ENCODE measurements at regions not wholly inside any gene's neighbourhood (a gene's known extent, or its start where the extent isn't known, plus 50 kb on each side); places are given as distances from the start of the nearest gene placed in this dataset.
"Not testable (repeated sequence)": the region's sequence is repeated elsewhere in the genome, so short reads cannot be mapped to it uniquely, and the experiment has no call there.

DNA sequence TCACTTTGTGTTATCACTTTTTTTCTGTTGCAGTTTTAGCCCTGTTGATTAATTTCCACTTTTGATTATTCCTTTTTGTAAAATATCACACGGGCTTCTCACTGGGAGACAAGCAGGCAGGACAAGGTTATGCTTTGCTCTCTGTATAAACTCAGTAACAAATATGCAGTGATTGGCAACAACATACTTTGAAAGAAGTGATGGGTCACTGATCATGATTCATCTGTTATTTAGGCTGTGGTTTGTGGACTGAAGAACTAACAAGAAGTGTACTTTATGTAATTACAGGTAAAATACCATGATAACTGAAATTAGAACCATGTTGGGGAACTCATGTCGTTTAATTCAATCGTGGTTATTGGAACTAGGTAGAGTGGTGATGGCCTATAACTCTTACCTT, 62.1 kb upstream of the ABI1 start:
- H3K79me1 ChIP-seq (ENCODE audit: low read length); H3K27me3 ChIP-seq (ENCODE audit: insufficient read depth, low read length); H3K14ac ChIP-seq (ENCODE audit: low read length); H2BK120ac ChIP-seq (ENCODE audit: insufficient read depth, low read length, poor library complexity); H3K18ac ChIP-seq (ENCODE audit: low read length); H3K4me1 ChIP-seq (ENCODE audit: control insufficient read depth in 1 of 2, insufficient read depth in 2 of 2, low read length in 2 of 2); H3K9ac ChIP-seq (ENCODE audit: low read length); H2AK5ac ChIP-seq (ENCODE audit: low read length); H3K4me2 ChIP-seq (ENCODE audit: low read length); H2AFZ ChIP-seq (ENCODE audit: insufficient read depth, low read length, poor library complexity); H3K79me2 ChIP-seq (ENCODE audit: control insufficient read depth, insufficient read depth, low read length, poor library complexity); H4K12ac ChIP-seq (ENCODE audit: low read depth, low read length); H3K4ac ChIP-seq (ENCODE audit: low read depth, low read length); H4K91ac ChIP-seq (ENCODE audit: low read depth, low read length); H3K27ac ChIP-seq (ENCODE audit: low read depth, low read length); H4K8ac ChIP-seq (ENCODE audit: low read depth, low read length); H2BK5ac ChIP-seq (ENCODE audit: low read depth, low read length, poor library complexity); H2BK12ac ChIP-seq (ENCODE audit: low read length); H3K9me3 ChIP-seq (ENCODE audit: insufficient read depth, low read depth, low read length); H3K36me3 ChIP-seq (ENCODE audit: control insufficient read depth in 1 of 2, insufficient read depth in 2 of 2, low read length in 2 of 2); H3K4me3 ChIP-seq (ENCODE audit: low read depth, low read length); H3K23ac ChIP-seq (ENCODE audit: low read length); DNase-seq: not testable (repeated sequence)
- no CpG with 5 or more reads among the region's 3 CpGs for WGBS (ENCODE audit: extremely low coverage, insufficient coverage, insufficient read length)

DNA sequence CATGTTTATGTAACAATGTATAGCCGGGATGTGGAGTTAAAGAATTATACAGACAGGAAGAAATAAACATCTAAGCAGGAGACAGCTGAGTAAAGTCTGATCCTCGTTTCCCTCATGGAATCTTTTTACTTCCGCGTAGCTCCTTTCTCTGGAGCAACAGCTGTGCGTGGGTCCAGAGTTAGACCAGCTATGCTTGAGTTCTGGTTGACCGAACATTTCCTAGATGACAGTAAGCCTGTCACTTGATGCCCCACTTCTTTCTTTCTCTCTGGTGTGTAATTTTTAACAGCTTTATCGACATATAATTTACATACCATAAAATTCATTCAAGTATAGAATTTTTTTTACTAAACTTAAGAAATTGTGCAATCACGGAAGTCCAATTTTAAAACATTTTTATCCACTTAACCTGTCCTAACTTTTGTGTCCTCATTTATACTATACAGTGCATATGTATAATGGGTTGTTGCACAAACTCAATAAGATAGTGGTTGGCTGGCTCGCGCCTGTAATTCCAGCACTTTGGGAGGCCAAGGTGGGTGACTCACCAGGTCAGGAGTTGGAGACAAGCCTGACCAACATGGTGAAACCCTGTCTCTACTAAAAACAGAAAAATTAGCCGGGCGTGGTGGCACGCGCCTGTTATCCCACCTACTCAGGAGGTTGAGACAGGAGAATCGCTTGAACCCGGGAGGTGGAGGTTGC, 58.5 kb upstream of the ABI1 start:
- no CpG with 5 or more reads among the region's 16 CpGs for WGBS (ENCODE audit: extremely low coverage, insufficient coverage, insufficient read length)
- not testable (repeated sequence) for H2BK12ac ChIP-seq (ENCODE audit: low read length); H4K91ac ChIP-seq (ENCODE audit: low read depth, low read length); H2BK120ac ChIP-seq (ENCODE audit: insufficient read depth, low read length, poor library complexity); H2AK5ac ChIP-seq (ENCODE audit: low read length); H3K23ac ChIP-seq (ENCODE audit: low read length); H3K36me3 ChIP-seq (ENCODE audit: control insufficient read depth in 1 of 2, insufficient read depth in 2 of 2, low read length in 2 of 2); H3K27ac ChIP-seq (ENCODE audit: low read depth, low read length); H3K79me2 ChIP-seq (ENCODE audit: control insufficient read depth, insufficient read depth, low read length, poor library complexity); H3K27me3 ChIP-seq (ENCODE audit: insufficient read depth, low read length); H3K79me1 ChIP-seq (ENCODE audit: low read length); H3K4me1 ChIP-seq (ENCODE audit: control insufficient read depth in 1 of 2, insufficient read depth in 2 of 2, low read length in 2 of 2); H3K9ac ChIP-seq (ENCODE audit: low read length); H3K4me3 ChIP-seq (ENCODE audit: low read depth, low read length); H3K4ac ChIP-seq (ENCODE audit: low read depth, low read length); H4K8ac ChIP-seq (ENCODE audit: low read depth, low read length); H3K18ac ChIP-seq (ENCODE audit: low read length); H3K4me2 ChIP-seq (ENCODE audit: low read length); H4K12ac ChIP-seq (ENCODE audit: low read depth, low read length); H3K9me3 ChIP-seq (ENCODE audit: insufficient read depth, low read depth, low read length); H2AFZ ChIP-seq (ENCODE audit: insufficient read depth, low read length, poor library complexity); H2BK5ac ChIP-seq (ENCODE audit: low read depth, low read length, poor library complexity); H3K14ac ChIP-seq (ENCODE audit: low read length)
- DNase-seq: peak; percentile 45 to 69

DNA sequence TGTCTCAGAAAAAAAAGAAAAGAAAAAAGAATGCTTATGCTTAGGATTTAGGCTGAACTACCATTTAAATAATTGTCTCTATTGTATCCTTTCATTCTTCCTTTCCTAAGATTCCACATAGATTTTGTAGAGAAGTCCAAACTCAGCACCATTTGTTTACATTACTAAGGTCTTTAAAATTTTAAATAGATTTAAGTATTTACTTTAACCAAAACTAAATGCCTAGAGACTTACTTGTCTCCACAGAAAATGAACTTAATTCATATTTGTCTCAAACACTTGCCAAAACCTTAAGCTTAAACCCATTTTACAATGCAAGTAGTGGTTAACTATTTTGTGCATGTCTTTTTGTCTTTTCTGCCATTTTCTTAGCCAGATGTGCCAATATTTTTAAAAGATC, 54.1 kb upstream of the ABI1 start:
- Histone ChIP-seq H3K4me3 (ENCODE audit: low read depth, low read length) (no peak overlapping the region), H4K12ac (ENCODE audit: low read depth, low read length) (no peak overlapping the region)

DNA sequence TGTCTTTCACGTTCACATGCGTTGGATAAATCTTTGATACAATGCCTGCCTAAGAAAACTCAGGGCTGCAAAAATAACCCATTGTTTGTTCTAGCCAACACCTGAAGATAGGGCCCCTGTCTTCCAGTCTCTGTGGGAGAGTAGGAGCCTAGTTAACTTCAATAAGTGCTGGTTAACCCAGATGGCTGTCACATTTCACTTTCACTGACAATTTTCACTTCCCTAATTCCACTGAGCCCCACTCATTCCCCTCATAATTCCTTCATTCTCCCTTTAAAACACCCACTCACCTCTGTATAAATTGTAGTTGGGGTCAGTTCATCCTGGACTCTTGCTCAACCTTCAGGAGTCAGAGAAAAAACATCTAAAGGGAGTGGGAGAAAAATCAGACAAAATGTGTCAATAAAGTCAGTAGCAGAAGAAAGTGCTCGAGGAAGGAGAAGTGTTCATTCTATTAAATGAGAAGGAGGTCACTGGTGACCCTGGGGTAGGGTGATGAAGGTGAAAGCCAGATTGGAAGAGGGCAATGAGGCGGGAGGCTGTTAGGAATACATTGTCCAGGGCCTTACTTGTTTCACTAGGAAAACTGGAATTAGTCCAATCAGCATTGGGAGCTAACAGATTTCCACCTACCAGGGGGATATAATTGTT, 51.2 kb upstream of the ABI1 start:
- Histone ChIP-seq H3K23ac (ENCODE audit: low read length) (no peak overlapping the region), H2BK12ac (ENCODE audit: low read length) (no peak overlapping the region), H3K4me2 (ENCODE audit: low read length) (no peak overlapping the region), H3K18ac (ENCODE audit: low read length) (no peak overlapping the region), H3K9me3 (ENCODE audit: insufficient read depth, low read depth, low read length) (no peaks in the 10 kb centered on the region), H4K8ac (ENCODE audit: low read depth, low read length) (no peak overlapping the region), H3K4ac (ENCODE audit: low read depth, low read length) (no peak overlapping the region), H3K79me2 (ENCODE audit: control insufficient read depth, insufficient read depth, low read length, poor library complexity) (no peaks in the 10 kb centered on the region), H3K4me1 (ENCODE audit: control insufficient read depth in 1 of 2, insufficient read depth in 2 of 2, low read length in 2 of 2) (no peaks in the 10 kb centered on the region), H4K12ac (ENCODE audit: low read depth, low read length) (no peak overlapping the region), H2AK5ac (ENCODE audit: low read length) (no peak overlapping the region), H3K4me3 (ENCODE audit: low read depth, low read length) (no peak overlapping the region), H3K14ac (ENCODE audit: low read length) (no peak overlapping the region), H3K79me1 (ENCODE audit: low read length) (no peaks in the 10 kb centered on the region), H3K27me3 (ENCODE audit: insufficient read depth, low read length) (no peaks in the 10 kb centered on the region), H3K36me3 (ENCODE audit: control insufficient read depth in 1 of 2, insufficient read depth in 2 of 2, low read length in 2 of 2) (no peaks in the 10 kb centered on the region), H2BK5ac (ENCODE audit: low read depth, low read length, poor library complexity) (no peak overlapping the region), H4K91ac (ENCODE audit: low read depth, low read length) (no peak overlapping the region), H3K9ac (ENCODE audit: low read length) (no peak overlapping the region), H2AFZ (ENCODE audit: insufficient read depth, low read length, poor library complexity) (no peak overlapping the region), H2BK120ac (ENCODE audit: insufficient read depth, low read length, poor library complexity) (no peak overlapping the region), H3K27ac (ENCODE audit: low read depth, low read length) (no peak overlapping the region)
- DNase-seq: no peak
- no CpG with 5 or more reads among the region's 4 CpGs for WGBS (ENCODE audit: extremely low coverage, insufficient coverage, insufficient read length)

More for the DNA sequence above, 54.1 kb upstream of the ABI1 start:
- Histone ChIP-seq H3K36me3 (ENCODE audit: control insufficient read depth in 1 of 2, insufficient read depth in 2 of 2, low read length in 2 of 2) (no peaks in the 10 kb centered on the region), H3K14ac (ENCODE audit: low read length) (no peak overlapping the region), H3K23ac (ENCODE audit: low read length) (no peak overlapping the region), H3K4me2 (ENCODE audit: low read length) (no peak overlapping the region), H2AK5ac (ENCODE audit: low read length) (no peak overlapping the region), H4K8ac (ENCODE audit: low read depth, low read length) (no peak overlapping the region), H3K79me2 (ENCODE audit: control insufficient read depth, insufficient read depth, low read length, poor library complexity) (no peaks in the 10 kb centered on the region), H3K27ac (ENCODE audit: low read depth, low read length) (no peak overlapping the region), H3K27me3 (ENCODE audit: insufficient read depth, low read length) (no peaks in the 10 kb centered on the region), H2BK12ac (ENCODE audit: low read length) (no peak overlapping the region), H3K9ac (ENCODE audit: low read length) (no peak overlapping the region), H2BK5ac (ENCODE audit: low read depth, low read length, poor library complexity) (no peak overlapping the region), H3K4me1 (ENCODE audit: control insufficient read depth in 1 of 2, insufficient read depth in 2 of 2, low read length in 2 of 2) (no peaks in the 10 kb centered on the region), H3K4ac (ENCODE audit: low read depth, low read length) (no peak overlapping the region), H3K79me1 (ENCODE audit: low read length) (no peaks in the 10 kb centered on the region), H2AFZ (ENCODE audit: insufficient read depth, low read length, poor library complexity) (no peak overlapping the region), H3K9me3 (ENCODE audit: insufficient read depth, low read depth, low read length) (no peaks in the 10 kb centered on the region), H2BK120ac (ENCODE audit: insufficient read depth, low read length, poor library complexity) (no peak overlapping the region), H3K18ac (ENCODE audit: low read length) (no peak overlapping the region), H4K91ac (ENCODE audit: low read depth, low read length) (no peak overlapping the region)
- DNase-seq: no peak

Data from trophoblast cell (in vitro differentiated cells and primary cell).